Islet precursor cell (in vitro differentiated cells): ENCODE measurements at regions not wholly inside any gene's neighbourhood (a gene's known extent, or its start where the extent isn't known, plus 50 kb on each side); places are given as distances from the start of the nearest gene placed in this dataset.

Experiments used
- DNase-seq: peaks from one replicate; pipeline ENCODE4 v3.0.0-alpha.2; 2018

GRCh38 chr9:117945286-117945685, 241.1 kb downstream of the TLR4 start:
- no peak for DNase-seq

GRCh38 chr9:117951127-117951526, 246.9 kb downstream of the TLR4 start:
- DNase-seq = no peak

- DNase-seq = no peak
Measured at GRCh38 chr9:117952581-117952980, 248.4 kb downstream of the TLR4 start.

- DNase-seq = no peak
Measured at GRCh38 chr9:117957267-117957666, 253.1 kb downstream of the TLR4 start.

- no peak for DNase-seq
Measured at GRCh38 chr9:117958726-117959125, 254.5 kb downstream of the TLR4 start.

GRCh38 chr9:117963493-117964090, 259.4 kb downstream of the TLR4 start:
- peak; percentile 54 for DNase-seq

- DNase-seq = no peak
Measured at GRCh38 chr9:117970276-117971050, 266.3 kb downstream of the TLR4 start.

- no peak for DNase-seq
Measured at GRCh38 chr9:117974108-117974507, 269.9 kb downstream of the TLR4 start.

GRCh38 chr9:117979914-117980313, 275.7 kb downstream of the TLR4 start:
- no peak for DNase-seq

GRCh38 chr9:117987945-117988344, 283.7 kb downstream of the TLR4 start:
- DNase-seq = no peak

- no peak for DNase-seq
Measured at GRCh38 chr9:117992006-117992405, 287.8 kb downstream of the TLR4 start.

GRCh38 chr9:118000581-118000980, 296.4 kb downstream of the TLR4 start:
- no peak for DNase-seq

- DNase-seq = no peak
Measured at GRCh38 chr9:118003240-118003639, 299.0 kb downstream of the TLR4 start.

- DNase-seq = no peak
Measured at GRCh38 chr9:118008246-118008645, 304.0 kb downstream of the TLR4 start.

- peak; percentile 56 for DNase-seq
Measured at GRCh38 chr9:118009614-118010013, 305.4 kb downstream of the TLR4 start.

- DNase-seq = no peak
Measured at GRCh38 chr9:118017607-118018122, 313.5 kb downstream of the TLR4 start.

- no peak for DNase-seq
Measured at GRCh38 chr9:118023644-118024043, 319.4 kb downstream of the TLR4 start.

GRCh38 chr9:118028225-118028624, 324.0 kb downstream of the TLR4 start:
- no peak for DNase-seq

GRCh38 chr9:118029425-118029824, 325.2 kb downstream of the TLR4 start:
- DNase-seq = no peak

- no peak for DNase-seq
Measured at GRCh38 chr9:118034701-118035100, 330.5 kb downstream of the TLR4 start.

GRCh38 chr9:118038713-118039112, 334.5 kb downstream of the TLR4 start:
- DNase-seq = no peak

- no peak for DNase-seq
Measured at GRCh38 chr9:118058227-118058626, 354.0 kb downstream of the TLR4 start.

GRCh38 chr9:118059484-118060278, 355.5 kb downstream of the TLR4 start:
- peak; percentile 54 for DNase-seq

GRCh38 chr9:118083161-118083560, 379.0 kb downstream of the TLR4 start:
- no peak for DNase-seq
